ENCODE measurements at regions not wholly inside any gene's neighbourhood (a gene's known extent, or its start where the extent isn't known, plus 50 kb on each side); places are given as distances from the start of the nearest gene placed in this dataset.

GRCh38 chr5:97480313-97480712 is 297.3 kb upstream of the RIOK2 start:
- intact Hi-C loops (cut with DNase I) = no loop called here
- Histone ChIP-seq H3K4me3 (replicated peaks in 1 of 3) (no peak overlapping the region), H3K27ac (no peak overlapping the region), H3K4me1 (no peaks in the 10 kb centered on the region), H3K9me3 (no peaks in the 10 kb centered on the region), H3K36me3 (no peaks in the 10 kb centered on the region), H3K27me3 (no peaks in the 10 kb centered on the region)
- DNase-seq = no peak
- TF ChIP-seq POLR2A (IDR thresholded peaks at IDR 0.05) = no peak
- TF ChIP-seq CTCF (IDR thresholded peaks at IDR 0.05) = no peak
- WGBS, 2 donors = 64 to 67% methylated on average over 3 of the region's 3 CpGs

GRCh38 chr5:97488126-97488668 is 305.1 kb upstream of the RIOK2 start:
- WGBS, 2 donors = 91 to 96% methylated on average over 7 of the region's 7 CpGs

GRCh38 chr5:97489010-97489840 is 306.2 kb upstream of the RIOK2 start:
- H3K36me3 ChIP-seq = no peaks in the 10 kb centered on the region
- TF ChIP-seq CTCF (IDR thresholded peaks at IDR 0.05) (no peak), POLR2A (IDR thresholded peaks at IDR 0.05) (no peak)
- WGBS, 2 donors = 90 to 97% methylated on average over 5 to 7 of the region's 8 CpGs
- no peak overlapping the region for H3K4me3 ChIP-seq (replicated peaks in 1 of 3)
- H3K27me3 ChIP-seq = no peaks in the 10 kb centered on the region
- no peaks in the 10 kb centered on the region for H3K4me1 ChIP-seq
- no peak for DNase-seq
- H3K9me3 ChIP-seq = no peaks in the 10 kb centered on the region
- no peak overlapping the region for H3K27ac ChIP-seq
- intact Hi-C loops (cut with DNase I) = no loop called here

More at GRCh38 chr5:97488126-97488668, 305.1 kb upstream of the RIOK2 start:
- no peak overlapping the region for H3K27ac ChIP-seq
- intact Hi-C loops (cut with DNase I) = no loop called here
- H3K27me3 ChIP-seq = no peaks in the 10 kb centered on the region
- no peak overlapping the region for H3K4me3 ChIP-seq (replicated peaks in 1 of 3)
- H3K9me3 ChIP-seq = no peaks in the 10 kb centered on the region
- no peak for DNase-seq
- H3K4me1 ChIP-seq = no peaks in the 10 kb centered on the region
- H3K36me3 ChIP-seq = no peaks in the 10 kb centered on the region
- TF ChIP-seq CTCF (IDR thresholded peaks at IDR 0.05) = no peak
- TF ChIP-seq POLR2A (IDR thresholded peaks at IDR 0.05) = no peak

- H3K36me3 ChIP-seq = no peaks in the 10 kb centered on the region
- TF ChIP-seq POLR2A (IDR thresholded peaks at IDR 0.05) (no peak), CTCF (IDR thresholded peaks at IDR 0.05) (no peak)
- 83 to 85% methylated on average over 3 of the region's 3 CpGs for WGBS, 2 donors
- H3K4me3 ChIP-seq (replicated peaks in 1 of 3) = no peak overlapping the region
- H3K9me3 ChIP-seq = no peaks in the 10 kb centered on the region
- H3K27ac ChIP-seq = no peak overlapping the region
- H3K27me3 ChIP-seq = no peaks in the 10 kb centered on the region
- intact Hi-C loops (cut with DNase I) = no loop called here
- no peak for DNase-seq
- H3K4me1 ChIP-seq = no peaks in the 10 kb centered on the region
These were observed 311.4 kb upstream of the RIOK2 start for GRCh38 chr5:97494465-97494864.

- no peaks in the 10 kb centered on the region for H3K9me3 ChIP-seq
- intact Hi-C loops (cut with DNase I) = no loop called here
- TF ChIP-seq POLR2A (IDR thresholded peaks at IDR 0.05) (no peak), CTCF (IDR thresholded peaks at IDR 0.05) (no peak)
- H3K4me1 ChIP-seq = no peaks in the 10 kb centered on the region
- no peaks in the 10 kb centered on the region for H3K27me3 ChIP-seq
- no peaks in the 10 kb centered on the region for H3K36me3 ChIP-seq
- no peak for DNase-seq
- no peak overlapping the region for H3K4me3 ChIP-seq (replicated peaks in 1 of 3)
- H3K27ac ChIP-seq = no peak overlapping the region
These were observed 312.3 kb upstream of the RIOK2 start for GRCh38 chr5:97495301-97495700.
